ENCODE measurements at regions not wholly inside any gene's neighbourhood (a gene's known extent, or its start where the extent isn't known, plus 50 kb on each side); places are given as distances from the start of the nearest gene placed in this dataset.

- Histone ChIP-seq H3K27me3 (ENCODE audit: insufficient read depth, low read length) (no peaks in the 10 kb centered on the region), H3K9me3 (ENCODE audit: low read depth, low read length) (no peaks in the 10 kb centered on the region), H3K36me3 (ENCODE audit: insufficient read depth, low read length) (no peaks in the 10 kb centered on the region), H3K4me2 (ENCODE audit: insufficient read depth, low read length) (peak overlapping the region; percentile 58), H3K27ac (ENCODE audit: low read depth, low read length) (peak overlapping the region; percentile 42), H2AFZ (ENCODE audit: low read length) (no peak overlapping the region), H3K4me3 (ENCODE audit: insufficient read depth, low read length) (no peak overlapping the region), H3K79me2 (ENCODE audit: insufficient read depth, low read length) (no peaks in the 10 kb centered on the region), H3K4me1 (ENCODE audit: insufficient read depth, low read length) (peaks cover 23% of the 10 kb centered on the region), H4K20me1 (ENCODE audit: insufficient read depth, low read length) (no peaks in the 10 kb centered on the region)
- TF ChIP-seq CTCF (IDR thresholded peaks at IDR 0.05; ENCODE audit: extremely low read depth, low read depth, low read length) = no peak
- DNase-seq (ENCODE audit: insufficient read length, low spot score, missing footprints) = peak; percentile 30
Measured at GRCh38 chr21:27058673-27059605, 92.1 kb upstream of the ADAMTS5 start.

- Histone ChIP-seq H3K4me2 (ENCODE audit: insufficient read depth, low read length) (no peak overlapping the region), H3K36me3 (ENCODE audit: insufficient read depth, low read length) (no peaks in the 10 kb centered on the region), H3K27me3 (ENCODE audit: insufficient read depth, low read length) (no peaks in the 10 kb centered on the region), H4K20me1 (ENCODE audit: insufficient read depth, low read length) (no peaks in the 10 kb centered on the region), H3K4me3 (ENCODE audit: insufficient read depth, low read length) (no peak overlapping the region), H3K79me2 (ENCODE audit: insufficient read depth, low read length) (no peaks in the 10 kb centered on the region), H2AFZ (ENCODE audit: low read length) (no peak overlapping the region), H3K27ac (ENCODE audit: low read depth, low read length) (no peak overlapping the region), H3K4me1 (ENCODE audit: insufficient read depth, low read length) (peaks cover 23% of the 10 kb centered on the region), H3K9me3 (ENCODE audit: low read depth, low read length) (no peaks in the 10 kb centered on the region)
- DNase-seq (ENCODE audit: insufficient read length, low spot score, missing footprints) = no peak
- no peak for TF ChIP-seq CTCF (IDR thresholded peaks at IDR 0.05; ENCODE audit: extremely low read depth, low read depth, low read length)
Measured at GRCh38 chr21:27057997-27058396, 91.1 kb upstream of the ADAMTS5 start.

GRCh38 chr21:27047658-27048314 lies 80.9 kb upstream of the ADAMTS5 start:
- peak; percentile 39 for DNase-seq (ENCODE audit: insufficient read length, low spot score, missing footprints)
- no peaks in the 10 kb centered on the region for H3K27me3 ChIP-seq (ENCODE audit: insufficient read depth, low read length)
- H3K4me2 ChIP-seq (ENCODE audit: insufficient read depth, low read length) = no peak overlapping the region
- no peaks in the 10 kb centered on the region for H3K79me2 ChIP-seq (ENCODE audit: insufficient read depth, low read length)
- H2AFZ ChIP-seq (ENCODE audit: low read length) = peak overlapping the region; percentile 33
- H3K4me1 ChIP-seq (ENCODE audit: insufficient read depth, low read length) = peaks cover 4% of the 10 kb centered on the region
- H4K20me1 ChIP-seq (ENCODE audit: insufficient read depth, low read length) = no peaks in the 10 kb centered on the region
- no peak overlapping the region for H3K27ac ChIP-seq (ENCODE audit: low read depth, low read length)
- no peaks in the 10 kb centered on the region for H3K36me3 ChIP-seq (ENCODE audit: insufficient read depth, low read length)
- H3K9me3 ChIP-seq (ENCODE audit: low read depth, low read length) = no peaks in the 10 kb centered on the region
- H3K4me3 ChIP-seq (ENCODE audit: insufficient read depth, low read length) = no peak overlapping the region
- TF ChIP-seq CTCF (IDR thresholded peaks at IDR 0.05; ENCODE audit: extremely low read depth, low read depth, low read length) = no peak

- peak overlapping the region; percentile 33 for H2AFZ ChIP-seq (ENCODE audit: low read length)
- no peaks in the 10 kb centered on the region for H4K20me1 ChIP-seq (ENCODE audit: insufficient read depth, low read length)
- H3K36me3 ChIP-seq (ENCODE audit: insufficient read depth, low read length) = no peaks in the 10 kb centered on the region
- H3K4me1 ChIP-seq (ENCODE audit: insufficient read depth, low read length) = peaks cover 4% of the 10 kb centered on the region
- H3K4me2 ChIP-seq (ENCODE audit: insufficient read depth, low read length) = no peak overlapping the region
- no peak overlapping the region for H3K4me3 ChIP-seq (ENCODE audit: insufficient read depth, low read length)
- H3K79me2 ChIP-seq (ENCODE audit: insufficient read depth, low read length) = no peaks in the 10 kb centered on the region
- H3K27me3 ChIP-seq (ENCODE audit: insufficient read depth, low read length) = no peaks in the 10 kb centered on the region
- no peak for TF ChIP-seq CTCF (IDR thresholded peaks at IDR 0.05; ENCODE audit: extremely low read depth, low read depth, low read length)
- no peaks in the 10 kb centered on the region for H3K9me3 ChIP-seq (ENCODE audit: low read depth, low read length)
- no peak for DNase-seq (ENCODE audit: insufficient read length, low spot score, missing footprints)
- no peak overlapping the region for H3K27ac ChIP-seq (ENCODE audit: low read depth, low read length)
Measured at GRCh38 chr21:27047283-27047657, 80.4 kb upstream of the ADAMTS5 start.

Measured in osteoblast (primary cell).